ENCODE measurements at regions not wholly inside any gene's neighbourhood (a gene's known extent, or its start where the extent isn't known, plus 50 kb on each side); places are given as distances from the start of the nearest gene placed in this dataset.
"Not testable (repeated sequence)": the region's sequence is repeated elsewhere in the genome, so short reads cannot be mapped to it uniquely, and the experiment has no call there.

- intact Hi-C loops (cut with micrococcal nuclease) = no loop called here
- Histone ChIP-seq H3K36me3 (replicated peaks in 1 of 2; ENCODE audit: control extremely low read depth in 1 of 2, control insufficient read depth in 1 of 2, extremely low read depth in 1 of 2, insufficient read depth in 2 of 2, low read length in 1 of 2) (no peaks in the 10 kb centered on the region), H3K4me1 (ENCODE audit: control insufficient read depth in 2 of 2, insufficient read depth in 2 of 2, low read length in 2 of 2) (no peaks in the 10 kb centered on the region), H4K20me1 (ENCODE audit: control insufficient read depth, insufficient read depth, low read length, poor library complexity, severe bottlenecking) (no peaks in the 10 kb centered on the region), H2AFZ (ENCODE audit: insufficient read depth, low read depth, low read length, poor library complexity, severe bottlenecking) (no peak overlapping the region), H3K9me3 (ENCODE audit: control extremely low read depth in 1 of 3, control insufficient read depth in 2 of 3, insufficient read depth in 1 of 3, low read length in 2 of 3) (peaks cover 0 to 11% (median 6%) of the 10 kb centered on the region in 3 donors), H3K4me2 (replicated peaks; ENCODE audit: low read depth, low read length, poor library complexity, severe bottlenecking) (no peak overlapping the region), H3K4me3 (ENCODE audit: control extremely low read depth in 1 of 5, extremely low read depth in 1 of 5, insufficient read depth in 1 of 5, low read depth in 2 of 5, low read length in 4 of 5) (no peak overlapping the region), H3K27me3 (replicated peaks in 1 of 4; ENCODE audit: control extremely low read depth in 1 of 4, control insufficient read depth in 3 of 4, insufficient read depth in 4 of 4, low read length in 3 of 4) (no peaks in the 10 kb centered on the region), H3K79me2 (ENCODE audit: control insufficient read depth, insufficient read depth, low read length) (no peaks in the 10 kb centered on the region), H3K9ac (ENCODE audit: low read length) (no peak overlapping the region), H3K27ac (ENCODE audit: low read length in 2 of 2) (no peak overlapping the region)
- Mint-ChIP-seq H3K27me3 (peaks cover 13% of the 10 kb centered on the region), H3K4me3 (no peak overlapping the region), H3K27ac (no peak overlapping the region), H3K4me1 (peaks cover 4% of the 10 kb centered on the region), H3K9me3 (ENCODE audit: insufficient read depth) (peaks cover 9% of the 10 kb centered on the region)
- ChIA-PET CTCF (no interaction called here), POLR2A (no interaction called here)
- 78% methylated on average over 11 of the region's 14 CpGs for WGBS (ENCODE audit: insufficient coverage)
- DNase-seq (no peak), ATAC-seq (ENCODE audit: low read depth) (no peak)
- TF ChIP-seq CTCF (IDR thresholded peaks at IDR 0.05) = no peak
- no peak for TF ChIP-seq EZH2 (IDR thresholded peaks at IDR 0.05; ENCODE audit: borderline replicate concordance, insufficient read depth, low read depth, low read length, poor library complexity, severe bottlenecking)
Observed at GRCh38 chr21:41568606-41569385, 60.8 kb upstream of the TMPRSS2 start.

GRCh38 chr21:41567901-41568510 is 60.0 kb upstream of the TMPRSS2 start:
- no peak overlapping the region for H3K4me3 ChIP-seq (ENCODE audit: control extremely low read depth in 1 of 5, extremely low read depth in 1 of 5, insufficient read depth in 1 of 5, low read depth in 2 of 5, low read length in 4 of 5)
- Mint-ChIP-seq H3K9me3 (ENCODE audit: insufficient read depth) (peaks cover 7% of the 10 kb centered on the region), H3K4me1 (peaks cover 4% of the 10 kb centered on the region), H3K27me3 (peaks cover 17% of the 10 kb centered on the region), H3K27ac (no peak overlapping the region), H3K4me3 (no peak overlapping the region)
- CTCF ChIA-PET = no interaction called here
- H4K20me1 ChIP-seq (ENCODE audit: control insufficient read depth, insufficient read depth, low read length, poor library complexity, severe bottlenecking) = no peaks in the 10 kb centered on the region
- H3K4me1 ChIP-seq (ENCODE audit: control insufficient read depth in 2 of 2, insufficient read depth in 2 of 2, low read length in 2 of 2) = no peaks in the 10 kb centered on the region
- H3K36me3 ChIP-seq (replicated peaks in 1 of 2; ENCODE audit: control extremely low read depth in 1 of 2, control insufficient read depth in 1 of 2, extremely low read depth in 1 of 2, insufficient read depth in 2 of 2, low read length in 1 of 2) = no peaks in the 10 kb centered on the region
- intact Hi-C loops (cut with micrococcal nuclease) = no loop called here
- no peak overlapping the region for H3K27ac ChIP-seq (ENCODE audit: low read length in 2 of 2)
- DNase-seq (no peak), ATAC-seq (ENCODE audit: low read depth) (no peak)
- H2AFZ ChIP-seq (ENCODE audit: insufficient read depth, low read depth, low read length, poor library complexity, severe bottlenecking) = no peak overlapping the region
- H3K79me2 ChIP-seq (ENCODE audit: control insufficient read depth, insufficient read depth, low read length) = no peaks in the 10 kb centered on the region
- H3K27me3 ChIP-seq (replicated peaks in 1 of 4; ENCODE audit: control extremely low read depth in 1 of 4, control insufficient read depth in 3 of 4, insufficient read depth in 4 of 4, low read length in 3 of 4) = peaks cover 0 to 3% (median 0%) of the 10 kb centered on the region in 4 experiments
- POLR2A ChIA-PET = no interaction called here
- 85% methylated on average over 23 of the region's 25 CpGs for WGBS (ENCODE audit: insufficient coverage)
- H3K9ac ChIP-seq (ENCODE audit: low read length) = no peak overlapping the region
- no peak for TF ChIP-seq CTCF (IDR thresholded peaks at IDR 0.05)
- TF ChIP-seq EZH2 (IDR thresholded peaks at IDR 0.05; ENCODE audit: borderline replicate concordance, insufficient read depth, low read depth, low read length, poor library complexity, severe bottlenecking) = no peak
- no peak overlapping the region for H3K4me2 ChIP-seq (replicated peaks; ENCODE audit: low read depth, low read length, poor library complexity, severe bottlenecking)
- peaks cover 0 to 11% (median 6%) of the 10 kb centered on the region in 3 donors for H3K9me3 ChIP-seq (ENCODE audit: control extremely low read depth in 1 of 3, control insufficient read depth in 2 of 3, insufficient read depth in 1 of 3, low read length in 2 of 3)

- H4K20me1 ChIP-seq (ENCODE audit: control insufficient read depth, insufficient read depth, low read length, poor library complexity, severe bottlenecking); POLR2A ChIA-PET; H3K4me1 ChIP-seq (ENCODE audit: control insufficient read depth in 2 of 2, insufficient read depth in 2 of 2, low read length in 2 of 2); CTCF ChIA-PET; H3K9me3 ChIP-seq (ENCODE audit: control extremely low read depth in 1 of 3, control insufficient read depth in 2 of 3, insufficient read depth in 1 of 3, low read length in 2 of 3); H3K27me3 ChIP-seq (replicated peaks in 1 of 4; ENCODE audit: control extremely low read depth in 1 of 4, control insufficient read depth in 3 of 4, insufficient read depth in 4 of 4, low read length in 3 of 4); H3K79me2 ChIP-seq (ENCODE audit: control insufficient read depth, insufficient read depth, low read length); H3K4me1 Mint-ChIP-seq; H3K4me2 ChIP-seq (replicated peaks; ENCODE audit: low read depth, low read length, poor library complexity, severe bottlenecking); H2AFZ ChIP-seq (ENCODE audit: insufficient read depth, low read depth, low read length, poor library complexity, severe bottlenecking); H3K27ac Mint-ChIP-seq; intact Hi-C loops (cut with micrococcal nuclease); H3K27ac ChIP-seq (ENCODE audit: low read length in 2 of 2); ATAC-seq (ENCODE audit: low read depth); H3K9me3 Mint-ChIP-seq (ENCODE audit: insufficient read depth); H3K4me3 Mint-ChIP-seq; H3K36me3 ChIP-seq (replicated peaks in 1 of 2; ENCODE audit: control extremely low read depth in 1 of 2, control insufficient read depth in 1 of 2, extremely low read depth in 1 of 2, insufficient read depth in 2 of 2, low read length in 1 of 2); H3K4me3 ChIP-seq (ENCODE audit: control extremely low read depth in 1 of 5, extremely low read depth in 1 of 5, insufficient read depth in 1 of 5, low read depth in 2 of 5, low read length in 4 of 5); H3K9ac ChIP-seq (ENCODE audit: low read length); DNase-seq: not testable (repeated sequence)
- peaks cover 23% of the 10 kb centered on the region for H3K27me3 Mint-ChIP-seq
- WGBS (ENCODE audit: insufficient coverage) = 50% methylated on average over 2 of the region's 2 CpGs
Observed at GRCh38 chr21:41567237-41567636, 59.3 kb upstream of the TMPRSS2 start.
